HG02870 (cell line): ENCODE measurements at regions not wholly inside any gene's neighbourhood (a gene's known extent, or its start where the extent isn't known, plus 50 kb on each side); places are given as distances from the start of the nearest gene placed in this dataset.
"Not testable (repeated sequence)": the region's sequence is repeated elsewhere in the genome, so short reads cannot be mapped to it uniquely, and the experiment has no call there.

Experiments
- ATAC-seq: cut with Tn5 transposase; IDR thresholded peaks from one replicate; pipeline ENCODE4 v1.9.1; 2021; ENCODE audit warnings: mild to moderate bottlenecking, moderate library complexity; ENCODE audit not compliant: unreplicated experiment

- no peak for ATAC-seq
Observed at GRCh38 chr13:62162860-62163259, 747.2 kb upstream of the PCDH20 start.

DNA sequence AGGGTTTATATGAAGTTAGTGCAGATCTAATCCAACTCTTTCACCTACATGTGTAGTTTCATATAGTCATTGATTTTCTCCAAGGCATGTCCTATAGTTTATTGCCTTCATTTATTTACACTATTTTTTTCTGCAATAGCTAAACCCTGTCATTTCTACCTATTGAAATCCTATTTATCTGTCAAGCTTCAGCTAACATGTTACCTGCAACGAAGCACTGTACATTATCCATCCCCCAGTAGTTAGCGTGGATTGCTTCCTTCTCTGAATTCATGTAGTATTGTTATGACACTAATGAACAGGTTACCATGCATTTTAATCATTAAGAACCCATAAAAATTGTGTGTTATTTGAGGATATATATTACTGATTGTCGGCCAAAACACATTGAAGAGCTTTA is 742.9 kb upstream of the PCDH20 start:
- ATAC-seq: no peak

GRCh38 chr13:62151724-62152123 is 736.1 kb upstream of the PCDH20 start:
- not testable (repeated sequence) for ATAC-seq

- no peak for ATAC-seq
Observed at GRCh38 chr13:62142048-62142447, 726.4 kb upstream of the PCDH20 start.

- no peak for ATAC-seq
Observed at GRCh38 chr13:62139597-62139996, 723.9 kb upstream of the PCDH20 start.

GRCh38 chr13:62137629-62138405 is 722.2 kb upstream of the PCDH20 start:
- ATAC-seq: no peak

GRCh38 chr13:62131604-62132003 is 716.0 kb upstream of the PCDH20 start:
- no peak for ATAC-seq

- ATAC-seq: no peak
Observed at GRCh38 chr13:62130062-62130970, 714.7 kb upstream of the PCDH20 start.

DNA sequence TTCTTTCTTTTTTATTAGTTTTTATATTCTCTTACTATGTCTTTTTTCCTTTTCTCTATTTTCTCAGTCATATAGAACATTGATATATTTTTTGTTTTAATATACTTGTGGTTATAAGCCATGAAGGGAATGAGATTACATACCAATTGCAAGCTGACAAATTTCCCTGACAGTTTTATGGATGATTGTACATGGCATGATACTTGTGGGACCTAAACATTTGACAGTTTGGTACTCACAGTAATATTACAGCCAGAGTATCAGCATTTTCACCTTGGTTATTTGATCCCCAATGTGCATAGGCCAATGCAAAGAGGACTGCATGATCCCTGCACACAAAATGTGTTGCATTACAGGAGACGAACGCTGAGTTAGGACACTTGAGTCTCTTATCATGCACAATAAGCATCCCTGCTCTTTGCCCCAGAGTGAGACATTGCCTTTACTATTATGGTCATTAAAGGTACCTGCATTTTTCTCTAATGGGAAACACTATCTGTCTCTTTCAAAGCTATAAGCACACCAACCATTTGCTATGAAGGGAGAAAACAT is 713.4 kb upstream of the PCDH20 start:
- no peak for ATAC-seq

- no peak for ATAC-seq
Observed at GRCh38 chr13:62126400-62126799, 710.8 kb upstream of the PCDH20 start.

DNA sequence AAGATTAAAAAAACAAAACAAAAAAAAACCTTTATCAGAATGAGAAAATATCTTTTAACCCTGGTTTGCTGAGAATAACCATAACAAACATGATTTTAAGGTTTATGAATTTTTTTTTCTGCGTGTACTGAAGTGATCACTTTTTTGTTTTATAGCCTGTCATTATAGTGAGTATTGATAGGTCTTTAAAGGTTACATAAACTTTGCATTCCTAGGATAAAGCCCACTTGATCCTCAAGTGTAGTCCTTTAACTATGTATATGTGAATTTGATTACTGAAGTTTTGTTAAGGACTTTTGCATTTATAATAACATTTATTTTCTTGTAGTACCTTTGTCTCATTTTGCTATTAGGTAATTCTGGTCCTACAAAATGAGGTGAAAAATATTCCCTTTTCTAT is 709.8 kb upstream of the PCDH20 start:
- ATAC-seq: no peak

- ATAC-seq: no peak
Observed at GRCh38 chr13:62123409-62123808, 707.8 kb upstream of the PCDH20 start.

GRCh38 chr13:62122434-62122833 is 706.8 kb upstream of the PCDH20 start:
- no peak for ATAC-seq

DNA sequence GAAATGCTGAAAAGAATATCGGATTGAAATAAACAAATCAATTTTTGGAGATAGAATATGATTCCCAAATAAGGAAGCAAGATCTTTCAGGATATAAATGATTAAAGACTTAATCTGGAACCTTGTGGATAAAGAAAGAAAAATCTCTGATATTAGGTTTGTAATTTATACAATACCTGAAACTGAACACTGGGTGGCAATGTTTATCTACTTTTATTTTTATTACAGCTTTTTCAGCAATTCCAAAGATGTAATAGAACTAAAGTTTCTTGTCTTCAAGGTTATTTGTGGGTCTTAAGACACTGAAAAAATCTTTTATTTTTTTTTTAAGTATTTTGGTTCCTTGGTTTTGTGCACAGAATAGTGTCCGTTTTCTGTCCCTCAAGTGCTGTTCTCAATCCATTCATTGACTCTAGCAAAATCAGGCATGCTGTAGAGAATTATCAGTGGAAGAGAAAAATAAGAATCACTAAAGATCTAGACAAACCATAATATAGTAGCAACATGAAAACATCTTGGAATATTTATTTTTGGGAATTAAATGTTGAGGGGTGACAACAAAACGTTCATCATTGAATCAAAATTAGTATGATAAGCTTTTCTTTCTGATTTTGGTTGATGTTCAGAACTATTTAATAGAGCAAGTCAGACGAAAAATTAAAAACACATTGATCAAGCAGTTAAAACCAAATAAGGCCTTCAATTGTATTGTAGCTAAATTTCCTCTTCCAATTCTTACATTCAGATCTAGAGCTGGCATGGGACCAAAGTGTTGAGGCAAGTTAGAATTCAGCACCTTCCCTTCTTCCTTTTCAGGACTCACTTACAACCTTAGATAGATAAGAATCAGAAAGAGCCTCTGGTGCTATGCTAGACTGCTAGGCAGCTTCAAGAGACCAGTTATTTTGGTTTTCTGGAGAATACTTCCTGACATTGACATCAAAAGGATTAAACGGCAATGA is 704.4 kb upstream of the PCDH20 start:
- ATAC-seq: no peak

DNA sequence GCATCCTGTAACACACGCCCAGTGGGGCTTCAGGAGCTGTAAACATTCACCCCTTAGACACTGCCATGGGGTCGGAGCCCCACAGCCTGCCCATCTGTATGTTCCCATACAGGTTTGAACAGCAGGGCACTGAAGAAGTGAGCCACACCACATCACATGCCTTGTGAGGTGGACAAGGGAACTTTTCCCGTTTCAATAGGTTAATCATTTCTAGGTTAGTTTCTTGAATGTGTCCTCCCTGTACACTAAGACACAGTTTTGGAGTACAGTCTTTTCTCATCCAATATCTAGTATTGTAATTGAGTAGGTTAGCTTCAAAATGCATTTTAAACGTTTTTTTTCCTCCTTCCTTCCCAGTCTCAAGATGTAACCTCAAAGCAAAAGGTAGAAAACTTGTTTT is 700.2 kb upstream of the PCDH20 start:
- no peak for ATAC-seq

GRCh38 chr13:62113179-62113578 is 697.5 kb upstream of the PCDH20 start:
- no peak for ATAC-seq

DNA sequence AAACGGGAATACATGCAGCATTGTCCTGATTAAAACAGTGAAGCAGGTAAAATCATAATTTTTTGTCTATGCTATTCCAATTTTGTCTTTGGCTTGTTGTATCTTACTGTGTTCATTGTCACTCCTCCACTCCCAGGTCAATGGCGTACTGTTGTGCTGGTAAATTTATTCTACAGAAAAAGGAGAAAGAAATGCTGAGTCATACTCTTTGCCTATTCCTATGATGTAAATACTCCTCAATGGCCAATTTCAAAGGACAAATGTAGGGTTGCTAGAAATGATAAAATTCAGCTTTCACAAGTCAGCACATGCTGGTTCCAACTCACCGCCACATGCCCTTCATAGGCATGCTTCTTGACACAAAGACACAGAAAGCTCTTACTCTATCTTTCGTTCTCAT is 694.4 kb upstream of the PCDH20 start:
- ATAC-seq: no peak

DNA sequence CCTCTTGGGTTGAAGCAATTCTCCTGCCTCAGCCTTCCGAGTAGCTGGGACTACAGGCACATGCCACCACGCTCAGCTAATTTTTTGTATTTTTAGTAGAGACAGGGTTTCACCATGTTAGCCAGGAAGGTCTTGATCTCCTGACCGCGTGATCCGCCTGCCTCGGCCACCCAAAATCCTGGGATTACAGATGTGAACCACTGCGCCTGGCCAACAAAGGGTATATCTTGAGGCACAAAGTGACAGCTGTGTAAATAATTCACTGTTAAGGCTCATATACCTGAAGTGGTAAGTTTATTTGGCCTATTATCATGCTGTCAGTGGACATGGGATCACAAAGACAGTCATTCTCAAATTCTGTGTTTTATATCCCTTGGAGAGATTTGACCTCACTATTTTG is 688.5 kb upstream of the PCDH20 start:
- not testable (repeated sequence) for ATAC-seq

DNA sequence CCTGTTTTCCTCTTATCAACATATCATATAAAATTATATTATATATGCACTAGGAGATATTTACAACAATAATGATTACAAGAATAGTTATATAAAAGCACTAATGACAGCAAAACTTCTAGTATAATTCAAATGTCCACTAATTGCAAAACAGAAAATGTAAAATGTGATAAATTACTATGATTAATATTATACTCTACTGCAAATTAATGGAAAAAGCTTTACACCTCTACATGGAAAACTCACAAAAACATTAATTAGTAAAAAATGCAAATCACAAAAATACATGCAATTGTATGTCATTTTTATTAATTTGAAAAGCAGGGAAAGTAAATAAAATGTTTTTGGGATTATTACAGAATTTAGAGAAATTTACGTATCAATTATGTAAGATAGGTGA is 681.0 kb upstream of the PCDH20 start:
- no peak for ATAC-seq

GRCh38 chr13:62094932-62095331 is 679.3 kb upstream of the PCDH20 start:
- no peak for ATAC-seq
